Adrenal gland (tissue), 5 donors: ENCODE measurements at regions not wholly inside any gene's neighbourhood (a gene's known extent, or its start where the extent isn't known, plus 50 kb on each side); places are given as distances from the start of the nearest gene placed in this dataset.
"Not testable (repeated sequence)": the region's sequence is repeated elsewhere in the genome, so short reads cannot be mapped to it uniquely, and the experiment has no call there.

Experiments used
- POLR2A ChIP-seq, 2 donors: fragments of 450-650 bp; IDR thresholded peaks; one replicate each; pipeline ENCODE4 v1.6.1; 2017; ENCODE audit warnings: antibody characterized with exemption in 2 of 2, mild to moderate bottlenecking in 2 of 2, moderate library complexity in 1 of 2
- TF ChIP-seq, protein P1 (sequence below), 6 experiments: fragments of 450-650 bp in 4 of 6; fragments of 200-600 bp in 2 of 6; sonication (generic) in 1 of 6; IDR thresholded peaks; 1 replicate in 5 of 6; 2 replicates in 1 of 6; pipeline versions ENCODE4 v1.5.1 to v1.8.0; 2016 to 2021; ENCODE audit warnings: antibody characterized with exemption in 6 of 6, mild to moderate bottlenecking in 2 of 6, moderate library complexity in 1 of 6
- donor health status: DM: no; HTN: no; CAD: no.

GRCh38 chr12:20115371-20115770, 253.0 kb upstream of the PDE3A start:
- TF ChIP-seq, protein P1, sequence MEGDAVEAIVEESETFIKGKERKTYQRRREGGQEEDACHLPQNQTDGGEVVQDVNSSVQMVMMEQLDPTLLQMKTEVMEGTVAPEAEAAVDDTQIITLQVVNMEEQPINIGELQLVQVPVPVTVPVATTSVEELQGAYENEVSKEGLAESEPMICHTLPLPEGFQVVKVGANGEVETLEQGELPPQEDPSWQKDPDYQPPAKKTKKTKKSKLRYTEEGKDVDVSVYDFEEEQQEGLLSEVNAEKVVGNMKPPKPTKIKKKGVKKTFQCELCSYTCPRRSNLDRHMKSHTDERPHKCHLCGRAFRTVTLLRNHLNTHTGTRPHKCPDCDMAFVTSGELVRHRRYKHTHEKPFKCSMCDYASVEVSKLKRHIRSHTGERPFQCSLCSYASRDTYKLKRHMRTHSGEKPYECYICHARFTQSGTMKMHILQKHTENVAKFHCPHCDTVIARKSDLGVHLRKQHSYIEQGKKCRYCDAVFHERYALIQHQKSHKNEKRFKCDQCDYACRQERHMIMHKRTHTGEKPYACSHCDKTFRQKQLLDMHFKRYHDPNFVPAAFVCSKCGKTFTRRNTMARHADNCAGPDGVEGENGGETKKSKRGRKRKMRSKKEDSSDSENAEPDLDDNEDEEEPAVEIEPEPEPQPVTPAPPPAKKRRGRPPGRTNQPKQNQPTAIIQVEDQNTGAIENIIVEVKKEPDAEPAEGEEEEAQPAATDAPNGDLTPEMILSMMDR (IDR thresholded peaks at IDR 0.05), result not testable (repeated sequence)
- not testable (repeated sequence) for TF ChIP-seq POLR2A (IDR thresholded peaks at IDR 0.05)
